Stimulated activated naive CD8-positive, alpha-beta T cell treated with anti-CD3 and anti-CD28 coated beads, Interleukin-15, amount 100 ng/mL, for 72 hours (primary cell): ENCODE measurements at regions not wholly inside any gene's neighbourhood (a gene's known extent, or its start where the extent isn't known, plus 50 kb on each side); places are given as distances from the start of the nearest gene placed in this dataset.
"Not testable (repeated sequence)": the region's sequence is repeated elsewhere in the genome, so short reads cannot be mapped to it uniquely, and the experiment has no call there.

Experiments used
- ATAC-seq: fragments of 150-1000 bp; cut with Tn5 transposase; 2 replicates; pipeline ENCODE4 v1.10.0; 2021; ENCODE audit warnings: mild to moderate bottlenecking, moderate library complexity
- DNase-seq, 2 donors: peaks; one replicate each; pipeline ENCODE4 v3.0.0; 2021 to 2022
- H3K27ac Mint-ChIP-seq, 2 donors: one replicate each; pipeline ENCODE4 v1.8.0; 2022; ENCODE audit warnings: mild to moderate bottlenecking in 2 of 2, mixed read lengths in 2 of 2, moderate library complexity in 2 of 2
- H3K27me3 Mint-ChIP-seq: one replicate; pipeline ENCODE4 v1.8.0; 2022; ENCODE audit warnings: mixed read lengths
- H3K4me1 Mint-ChIP-seq: one replicate; pipeline ENCODE4 v1.8.0; 2022; ENCODE audit warnings: mild to moderate bottlenecking, mixed read lengths
- H3K4me3 Mint-ChIP-seq, 2 donors: one replicate each; pipeline ENCODE4 v1.8.0; 2022; ENCODE audit warnings: mild to moderate bottlenecking in 2 of 2, mixed read lengths in 2 of 2, moderate library complexity in 1 of 2
- H3K9me3 Mint-ChIP-seq, 2 donors: one replicate each; pipeline ENCODE4 v1.8.0; 2022; ENCODE audit warnings: mixed read lengths in 2 of 2

GRCh38 chr4:49213250-49213649, 227.2 kb downstream of the CWH43 start:
- not testable (repeated sequence) for ATAC-seq, H3K4me1 Mint-ChIP-seq, H3K27ac Mint-ChIP-seq, H3K4me3 Mint-ChIP-seq, DNase-seq, H3K27me3 Mint-ChIP-seq
- peaks cover 21 to 51% of the 10 kb centered on the region in 2 donors for H3K9me3 Mint-ChIP-seq

DNA sequence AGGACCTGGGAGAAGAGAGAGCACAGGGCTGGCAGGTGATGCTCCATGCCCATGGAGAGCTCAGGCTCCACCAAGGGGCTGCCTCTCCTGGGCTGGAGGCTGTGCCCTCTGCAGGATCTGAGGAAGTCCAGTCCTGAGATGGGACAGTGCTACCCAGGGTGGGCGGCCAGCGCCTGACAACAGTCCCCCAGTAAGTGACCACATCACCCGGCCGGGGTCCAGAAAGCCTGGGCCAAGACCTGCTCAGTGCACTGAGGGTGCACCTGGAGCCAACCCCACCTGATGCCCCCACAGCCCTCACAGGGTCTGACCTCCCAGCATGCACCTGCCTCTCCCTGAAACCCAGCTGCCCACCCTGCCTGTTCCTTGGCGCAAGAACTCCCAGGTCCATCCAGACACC, 227.7 kb downstream of the CWH43 start:
- not testable (repeated sequence) for H3K4me1 Mint-ChIP-seq, DNase-seq, H3K4me3 Mint-ChIP-seq, H3K27ac Mint-ChIP-seq, H3K27me3 Mint-ChIP-seq
- ATAC-seq, result peak; percentile 20
- peaks cover 21 to 53% of the 10 kb centered on the region in 2 donors for H3K9me3 Mint-ChIP-seq

DNA sequence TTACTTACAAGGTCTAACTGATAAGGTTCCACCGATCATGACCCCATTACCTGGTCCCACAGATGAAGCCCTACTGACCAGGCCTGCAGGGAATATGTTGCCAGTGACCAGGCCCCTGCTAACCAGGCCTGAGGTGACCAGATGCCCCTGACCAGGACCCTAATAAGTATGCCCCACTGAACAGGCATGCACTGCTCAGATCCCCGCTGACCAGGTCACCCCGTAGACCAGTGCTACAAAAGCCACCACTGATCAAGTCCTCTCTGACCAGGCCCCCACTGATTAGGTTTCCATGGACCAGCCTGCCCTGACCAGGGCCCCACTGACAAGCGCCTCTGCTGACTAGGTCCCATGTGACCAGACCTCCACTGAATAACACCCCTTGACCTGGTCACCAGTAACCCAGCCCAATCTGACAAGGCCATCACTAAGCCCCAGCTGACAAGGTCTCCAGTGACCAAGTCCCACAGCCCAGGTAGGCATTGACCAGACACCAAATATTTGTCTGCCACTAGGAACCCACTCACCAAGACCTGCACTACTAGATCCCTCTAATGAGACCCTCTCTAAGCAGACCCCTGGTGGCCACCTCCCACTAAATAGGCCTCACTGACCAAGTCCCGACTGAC, 228.5 kb downstream of the CWH43 start:
- not testable (repeated sequence) for DNase-seq, H3K27ac Mint-ChIP-seq, ATAC-seq, H3K27me3 Mint-ChIP-seq, H3K4me1 Mint-ChIP-seq, H3K4me3 Mint-ChIP-seq
- peaks cover 27 to 61% of the 10 kb centered on the region in 2 donors for H3K9me3 Mint-ChIP-seq

- H3K27me3 Mint-ChIP-seq, H3K4me1 Mint-ChIP-seq, DNase-seq, ATAC-seq, H3K27ac Mint-ChIP-seq, H3K4me3 Mint-ChIP-seq: not testable (repeated sequence)
- peaks cover 27 to 56% of the 10 kb centered on the region in 2 donors for H3K9me3 Mint-ChIP-seq
Measured at GRCh38 chr4:49215082-49215479, 229.0 kb downstream of the CWH43 start.

GRCh38 chr4:49216606-49217005, 230.5 kb downstream of the CWH43 start:
- H3K9me3 Mint-ChIP-seq, result peaks cover 33 to 59% of the 10 kb centered on the region in 2 donors
- DNase-seq, H3K27ac Mint-ChIP-seq, H3K4me1 Mint-ChIP-seq, ATAC-seq, H3K27me3 Mint-ChIP-seq, H3K4me3 Mint-ChIP-seq: not testable (repeated sequence)

- ATAC-seq (no peak), DNase-seq (no peak)
- Mint-ChIP-seq H3K9me3 (peaks cover 42 to 61% of the 10 kb centered on the region in 2 donors), H3K27me3 (peaks cover 2% of the 10 kb centered on the region), H3K4me3 (no peak overlapping the region), H3K4me1 (no peaks in the 10 kb centered on the region), H3K27ac (no peak overlapping the region)
Measured at GRCh38 chr4:49217492-49217891, 231.4 kb downstream of the CWH43 start.

GRCh38 chr4:49218094-49218493, 232.0 kb downstream of the CWH43 start:
- ATAC-seq, H3K4me1 Mint-ChIP-seq, DNase-seq, H3K27me3 Mint-ChIP-seq, H3K4me3 Mint-ChIP-seq, H3K27ac Mint-ChIP-seq: not testable (repeated sequence)
- H3K9me3 Mint-ChIP-seq, result peaks cover 45 to 60% of the 10 kb centered on the region in 2 donors

- H3K4me3 Mint-ChIP-seq, DNase-seq, H3K27me3 Mint-ChIP-seq, ATAC-seq, H3K4me1 Mint-ChIP-seq, H3K27ac Mint-ChIP-seq: not testable (repeated sequence)
- peaks cover 44 to 60% of the 10 kb centered on the region in 2 donors for H3K9me3 Mint-ChIP-seq
Measured at GRCh38 chr4:49218931-49219330, 232.9 kb downstream of the CWH43 start.

DNA sequence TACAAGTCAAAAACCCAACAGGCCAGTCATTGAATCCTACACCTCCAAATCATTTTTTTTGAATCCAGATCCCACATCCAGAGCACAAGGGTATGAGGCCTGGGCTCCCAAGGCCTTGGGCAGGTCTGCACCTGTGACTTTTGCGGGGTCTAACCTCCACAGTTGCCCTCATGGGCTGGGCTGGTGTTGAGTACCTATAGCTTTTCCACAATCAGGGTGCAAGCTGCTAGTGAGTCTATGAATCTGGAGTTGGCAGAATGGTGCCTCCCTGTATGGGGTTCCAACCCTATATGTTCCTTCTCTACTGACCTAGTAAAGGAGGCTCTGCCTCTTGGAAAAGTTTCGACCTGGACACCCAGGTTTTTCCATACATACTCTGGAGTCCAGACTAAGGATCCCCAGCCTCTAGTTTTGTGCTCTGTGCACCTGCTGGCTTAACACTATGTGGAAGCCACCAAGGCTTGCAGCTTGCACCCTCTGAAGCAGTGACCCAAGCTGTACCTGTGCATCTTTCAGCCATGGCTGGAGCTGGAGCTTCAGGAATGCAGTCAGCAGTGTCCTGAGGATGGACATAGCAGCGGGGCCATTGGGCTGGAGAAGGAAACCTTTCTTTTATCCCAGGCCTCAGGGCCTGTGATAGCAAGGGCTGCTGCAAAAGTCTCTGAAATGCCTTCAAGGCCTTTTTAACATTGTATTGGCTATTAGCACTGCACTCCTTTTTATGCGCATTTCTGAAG, 233.6 kb downstream of the CWH43 start:
- H3K27ac Mint-ChIP-seq, ATAC-seq, H3K4me3 Mint-ChIP-seq, H3K4me1 Mint-ChIP-seq, DNase-seq, H3K27me3 Mint-ChIP-seq: not testable (repeated sequence)
- H3K9me3 Mint-ChIP-seq, result peaks cover 40 to 56% of the 10 kb centered on the region in 2 donors

GRCh38 chr4:49221209-49221608, 235.1 kb downstream of the CWH43 start:
- H3K9me3 Mint-ChIP-seq, result peaks cover 36 to 41% of the 10 kb centered on the region in 2 donors
- DNase-seq (no peak), ATAC-seq (no peak)
- H3K4me1 Mint-ChIP-seq, result no peaks in the 10 kb centered on the region
- peaks cover 6% of the 10 kb centered on the region for H3K27me3 Mint-ChIP-seq
- H3K4me3 Mint-ChIP-seq, result no peak overlapping the region
- no peak overlapping the region for H3K27ac Mint-ChIP-seq

DNA sequence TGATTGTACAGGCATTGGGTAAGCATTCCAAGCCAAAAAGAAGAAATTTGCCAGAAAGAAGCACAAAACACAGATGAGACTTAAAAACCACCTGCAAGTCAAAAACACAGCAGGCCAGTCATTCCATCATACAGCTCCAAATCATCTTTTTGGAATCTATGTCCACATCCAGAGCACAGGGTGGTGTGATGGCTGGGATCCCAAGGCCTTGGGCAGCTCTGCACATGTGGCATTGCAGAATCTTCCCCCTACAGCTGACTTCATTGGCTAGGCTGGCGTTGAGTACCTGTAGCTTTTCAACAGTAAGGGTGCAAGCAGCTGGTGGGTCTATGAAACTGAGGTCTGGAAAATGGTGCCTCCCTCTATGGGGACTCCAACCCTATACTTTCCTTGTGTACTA, 236.7 kb downstream of the CWH43 start:
- H3K9me3 Mint-ChIP-seq, result peaks cover 27 to 33% of the 10 kb centered on the region in 2 donors
- H3K27me3 Mint-ChIP-seq, ATAC-seq: not testable (repeated sequence)

DNA sequence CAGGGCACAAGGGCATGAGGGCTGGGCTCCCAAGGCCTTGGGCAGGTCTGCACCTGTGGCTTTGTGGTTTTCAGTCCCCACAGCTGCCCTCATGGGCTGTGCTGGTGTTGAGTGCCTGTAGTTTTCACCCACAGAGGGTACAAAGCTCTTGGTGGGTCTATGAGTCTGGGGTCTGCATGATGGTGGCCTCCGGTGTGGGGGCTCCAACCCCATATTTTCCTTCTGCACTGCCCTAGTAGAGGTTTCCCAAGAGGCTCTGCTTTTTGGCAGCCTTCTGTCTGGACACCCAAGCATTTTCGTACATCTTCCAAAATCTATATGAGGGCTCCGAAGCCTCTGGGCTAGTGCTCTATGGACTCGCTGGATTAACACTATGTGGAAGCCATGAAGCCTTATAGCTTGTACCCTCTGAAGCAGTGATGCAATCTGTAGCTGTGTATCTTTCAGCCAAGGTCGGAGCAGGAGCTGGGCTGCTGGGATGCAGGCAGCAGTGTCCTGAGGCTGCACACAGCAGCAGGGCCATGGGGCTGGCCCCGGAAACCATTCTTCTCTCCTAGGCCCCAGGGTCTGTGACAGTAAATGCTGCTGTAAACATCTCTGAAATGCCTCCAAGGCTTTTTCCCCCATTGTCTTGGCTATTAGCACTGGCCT, 240.3 kb downstream of the CWH43 start:
- not testable (repeated sequence) for H3K27me3 Mint-ChIP-seq, ATAC-seq, H3K27ac Mint-ChIP-seq, DNase-seq, H3K4me3 Mint-ChIP-seq, H3K4me1 Mint-ChIP-seq
- H3K9me3 Mint-ChIP-seq, result peaks cover 19 to 21% of the 10 kb centered on the region in 2 donors

More for the DNA sequence above, 236.7 kb downstream of the CWH43 start:
- not testable (repeated sequence) for DNase-seq, H3K4me3 Mint-ChIP-seq, H3K4me1 Mint-ChIP-seq, H3K27ac Mint-ChIP-seq

DNA sequence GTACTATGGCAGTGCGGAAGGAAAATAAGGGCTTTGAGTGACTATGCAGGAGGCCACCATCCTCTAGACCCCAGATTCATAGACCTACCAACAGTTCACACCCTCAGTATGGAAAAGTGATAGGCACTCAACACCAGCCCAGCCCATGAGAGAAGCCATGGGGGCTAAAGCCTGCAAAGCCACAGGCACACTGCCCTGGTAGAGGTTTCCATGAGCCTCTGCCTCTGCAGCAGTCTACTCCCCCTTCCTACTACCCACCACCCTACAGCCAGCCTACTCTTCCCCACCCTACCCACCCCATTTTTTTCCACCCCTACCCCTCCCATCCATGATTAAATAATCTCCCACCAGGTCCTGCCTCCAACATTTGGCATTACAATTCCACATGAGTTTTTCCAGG, 241.9 kb downstream of the CWH43 start:
- not testable (repeated sequence) for H3K27me3 Mint-ChIP-seq

DNA sequence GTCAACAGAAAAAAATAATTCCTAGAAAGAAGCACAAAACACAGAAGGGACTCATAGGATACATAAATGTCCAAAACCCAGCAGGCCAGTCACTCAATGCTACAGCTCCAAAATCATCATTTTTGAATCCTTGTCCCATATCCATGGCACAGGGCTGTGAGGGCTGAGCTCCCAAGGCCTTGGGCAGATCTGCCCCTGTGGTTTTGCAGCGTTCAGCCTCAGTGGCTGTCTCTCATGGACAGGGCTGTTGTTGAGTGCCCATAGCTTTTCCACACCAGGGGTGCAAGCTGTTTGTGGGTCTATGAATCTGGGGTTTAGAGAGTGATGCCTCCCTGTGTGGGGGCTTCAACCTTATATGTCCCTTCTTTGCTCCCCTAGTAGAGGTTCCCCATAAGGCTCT, 243.2 kb downstream of the CWH43 start:
- not testable (repeated sequence) for H3K9me3 Mint-ChIP-seq, H3K4me3 Mint-ChIP-seq, H3K27ac Mint-ChIP-seq, H3K27me3 Mint-ChIP-seq, H3K4me1 Mint-ChIP-seq, ATAC-seq, DNase-seq

More for the DNA sequence above, 241.9 kb downstream of the CWH43 start:
- not testable (repeated sequence) for H3K27ac Mint-ChIP-seq, DNase-seq, H3K4me3 Mint-ChIP-seq, H3K4me1 Mint-ChIP-seq, ATAC-seq, H3K9me3 Mint-ChIP-seq

- not testable (repeated sequence) for ATAC-seq, H3K4me1 Mint-ChIP-seq, H3K27ac Mint-ChIP-seq, H3K27me3 Mint-ChIP-seq, H3K4me3 Mint-ChIP-seq, DNase-seq, H3K9me3 Mint-ChIP-seq
Measured at GRCh38 chr4:49229713-49230112, 243.6 kb downstream of the CWH43 start.

- not testable (repeated sequence) for H3K27ac Mint-ChIP-seq, H3K9me3 Mint-ChIP-seq, H3K4me1 Mint-ChIP-seq, H3K27me3 Mint-ChIP-seq, H3K4me3 Mint-ChIP-seq, DNase-seq, ATAC-seq
Measured at GRCh38 chr4:49233346-49233745, 247.3 kb downstream of the CWH43 start.
